ENCODE measurements at regions not wholly inside any gene's neighbourhood (a gene's known extent, or its start where the extent isn't known, plus 50 kb on each side); places are given as distances from the start of the nearest gene placed in this dataset.

GRCh38 chr12:78323226-78323625, 492.5 kb downstream of the NAV3 start:
- no peaks in the 10 kb centered on the region for H3K9me3 ChIP-seq (ENCODE audit: low read depth)
- no peak overlapping the region for H3K4me3 Mint-ChIP-seq
- no peaks in the 10 kb centered on the region for H3K27me3 ChIP-seq
- H3K4me2 ChIP-seq: no peak overlapping the region
- H3K79me2 ChIP-seq (ENCODE audit: low read depth): no peaks in the 10 kb centered on the region
- no peaks in the 10 kb centered on the region for H3K36me3 Mint-ChIP-seq
- H3K4me1 ChIP-seq: no peaks in the 10 kb centered on the region
- H3K27ac ChIP-seq: no peak overlapping the region
- no peaks in the 10 kb centered on the region for H4K20me1 ChIP-seq (ENCODE audit: low read depth)
- no peak for DNase-seq (ENCODE audit: low spot score)
- no peak overlapping the region for H3K9ac ChIP-seq
- H3K4me3 ChIP-seq: no peak overlapping the region
- peaks cover 7% of the 10 kb centered on the region for H3K9me3 Mint-ChIP-seq
- H3K36me3 ChIP-seq: no peaks in the 10 kb centered on the region
- H3K27me3 Mint-ChIP-seq (ENCODE audit: insufficient read depth, low read depth): no peaks in the 10 kb centered on the region
- H3K27ac Mint-ChIP-seq: no peak overlapping the region
- H2AFZ ChIP-seq (replicated peaks): no peak overlapping the region
- no peaks in the 10 kb centered on the region for H3K4me1 Mint-ChIP-seq
- TF ChIP-seq EZH2 (IDR thresholded peaks at IDR 0.05) (no peak), EZH2phosphoT487 (IDR thresholded peaks at IDR 0.05) (no peak), CTCF (IDR thresholded peaks at IDR 0.05) (no peak)
- no peaks in the 10 kb centered on the region for H3F3A ChIP-seq (ENCODE audit: low read depth)

- DNase-seq (ENCODE audit: low spot score): no peak
- Histone ChIP-seq H3F3A (ENCODE audit: low read depth) (no peaks in the 10 kb centered on the region), H3K79me2 (ENCODE audit: low read depth) (no peaks in the 10 kb centered on the region), H3K27ac (no peak overlapping the region), H3K36me3 (no peaks in the 10 kb centered on the region), H2AFZ (replicated peaks) (no peak overlapping the region), H3K4me3 (no peak overlapping the region), H3K27me3 (no peaks in the 10 kb centered on the region), H4K20me1 (ENCODE audit: low read depth) (no peaks in the 10 kb centered on the region), H3K9ac (no peak overlapping the region), H3K4me2 (no peak overlapping the region), H3K9me3 (ENCODE audit: low read depth) (no peaks in the 10 kb centered on the region), H3K4me1 (no peaks in the 10 kb centered on the region)
- H3K9me3 Mint-ChIP-seq: peaks cover 2% of the 10 kb centered on the region
- H3K4me3 Mint-ChIP-seq: no peak overlapping the region
- TF ChIP-seq EZH2 (IDR thresholded peaks at IDR 0.05) (no peak), EZH2phosphoT487 (IDR thresholded peaks at IDR 0.05) (no peak), CTCF (IDR thresholded peaks at IDR 0.05) (no peak)
- H3K4me1 Mint-ChIP-seq: no peaks in the 10 kb centered on the region
- no peak overlapping the region for H3K27ac Mint-ChIP-seq
- no peaks in the 10 kb centered on the region for H3K36me3 Mint-ChIP-seq
- no peaks in the 10 kb centered on the region for H3K27me3 Mint-ChIP-seq (ENCODE audit: insufficient read depth, low read depth)
These were observed 493.5 kb downstream of the NAV3 start for GRCh38 chr12:78324234-78324633.

GRCh38 chr12:78328524-78328923, 497.8 kb downstream of the NAV3 start:
- H3K27me3 Mint-ChIP-seq (ENCODE audit: insufficient read depth, low read depth): peaks cover 2% of the 10 kb centered on the region

More at GRCh38 chr12:78328524-78328923, 497.8 kb downstream of the NAV3 start:
- H3K79me2 ChIP-seq (ENCODE audit: low read depth): no peaks in the 10 kb centered on the region
- no peaks in the 10 kb centered on the region for H3F3A ChIP-seq (ENCODE audit: low read depth)
- TF ChIP-seq CTCF (IDR thresholded peaks at IDR 0.05) (no peak), EZH2 (IDR thresholded peaks at IDR 0.05) (no peak), EZH2phosphoT487 (IDR thresholded peaks at IDR 0.05) (no peak)
- Mint-ChIP-seq H3K9me3 (no peaks in the 10 kb centered on the region), H3K4me1 (peaks cover 11% of the 10 kb centered on the region), H3K4me3 (no peak overlapping the region), H3K27ac (no peak overlapping the region), H3K36me3 (no peaks in the 10 kb centered on the region)
- H3K27ac ChIP-seq: no peak overlapping the region
- no peak overlapping the region for H2AFZ ChIP-seq (replicated peaks)
- no peak overlapping the region for H3K9ac ChIP-seq
- H3K4me2 ChIP-seq: no peak overlapping the region
- no peaks in the 10 kb centered on the region for H3K4me1 ChIP-seq
- H3K27me3 ChIP-seq: no peaks in the 10 kb centered on the region
- H3K4me3 ChIP-seq: no peak overlapping the region
- no peaks in the 10 kb centered on the region for H3K36me3 ChIP-seq
- H4K20me1 ChIP-seq (ENCODE audit: low read depth): no peaks in the 10 kb centered on the region
- DNase-seq (ENCODE audit: low spot score): no peak
- H3K9me3 ChIP-seq (ENCODE audit: low read depth): no peaks in the 10 kb centered on the region

All from neural progenitor cell (in vitro differentiated cells).